ENCODE measurements at regions not wholly inside any gene's neighbourhood (a gene's known extent, or its start where the extent isn't known, plus 50 kb on each side); places are given as distances from the start of the nearest gene placed in this dataset.

DNA sequence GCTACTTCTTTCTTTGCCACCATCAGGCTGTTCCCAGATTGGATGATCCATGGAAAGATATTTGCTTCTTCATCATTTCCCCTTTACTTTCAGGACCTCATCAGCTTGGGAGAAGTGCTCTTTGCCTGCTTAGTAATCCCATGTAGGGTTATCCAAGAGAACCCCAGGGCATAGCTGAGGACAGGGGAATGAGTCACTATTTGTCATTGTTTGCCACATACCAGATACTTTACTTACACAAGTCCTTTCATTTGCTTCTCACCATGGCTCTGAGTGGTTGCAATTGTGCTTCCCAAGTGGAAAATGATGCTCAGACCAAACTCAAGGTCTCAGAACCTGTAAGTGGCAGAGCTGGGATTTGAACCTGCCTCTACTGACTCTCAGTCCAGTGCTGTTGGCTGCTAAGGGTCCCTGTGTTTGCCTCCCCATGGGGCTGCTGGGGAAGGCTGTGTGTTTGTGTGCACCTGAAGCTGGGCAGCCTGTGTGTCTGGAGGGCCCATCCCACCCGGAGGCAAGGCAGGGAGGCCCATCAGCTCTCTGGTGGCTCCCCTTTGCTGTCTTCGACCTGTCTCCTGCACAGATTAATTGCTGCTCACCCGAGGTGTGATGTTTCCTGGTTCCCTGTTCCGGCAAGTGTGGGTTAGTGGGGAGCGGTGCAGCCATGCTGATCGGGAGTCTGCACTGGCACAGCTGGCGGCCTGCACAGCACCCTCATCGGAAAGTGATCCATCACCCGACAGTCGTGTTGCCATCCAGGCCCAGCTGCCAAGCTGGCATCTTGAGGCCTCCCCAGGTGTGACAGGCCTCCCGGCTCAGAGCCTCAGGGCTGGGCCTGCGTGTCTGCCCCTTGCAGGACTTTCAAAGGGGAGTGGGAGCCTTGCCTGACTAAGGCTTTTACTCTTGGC lies 228.8 kb downstream of the DHX35 start:
- no peaks in the 10 kb centered on the region for H3K4me1 Mint-ChIP-seq (ENCODE audit: low read depth)
- CTCF ChIA-PET = no interaction called here
- H3K27ac Mint-ChIP-seq = no peak overlapping the region
- peaks cover 4% of the 10 kb centered on the region for H3K9me3 Mint-ChIP-seq
- DNase-seq (no peak), ATAC-seq (no peak)
- intact Hi-C loops (cut with micrococcal nuclease) = no loop called here
- TF ChIP-seq, protein P1, sequence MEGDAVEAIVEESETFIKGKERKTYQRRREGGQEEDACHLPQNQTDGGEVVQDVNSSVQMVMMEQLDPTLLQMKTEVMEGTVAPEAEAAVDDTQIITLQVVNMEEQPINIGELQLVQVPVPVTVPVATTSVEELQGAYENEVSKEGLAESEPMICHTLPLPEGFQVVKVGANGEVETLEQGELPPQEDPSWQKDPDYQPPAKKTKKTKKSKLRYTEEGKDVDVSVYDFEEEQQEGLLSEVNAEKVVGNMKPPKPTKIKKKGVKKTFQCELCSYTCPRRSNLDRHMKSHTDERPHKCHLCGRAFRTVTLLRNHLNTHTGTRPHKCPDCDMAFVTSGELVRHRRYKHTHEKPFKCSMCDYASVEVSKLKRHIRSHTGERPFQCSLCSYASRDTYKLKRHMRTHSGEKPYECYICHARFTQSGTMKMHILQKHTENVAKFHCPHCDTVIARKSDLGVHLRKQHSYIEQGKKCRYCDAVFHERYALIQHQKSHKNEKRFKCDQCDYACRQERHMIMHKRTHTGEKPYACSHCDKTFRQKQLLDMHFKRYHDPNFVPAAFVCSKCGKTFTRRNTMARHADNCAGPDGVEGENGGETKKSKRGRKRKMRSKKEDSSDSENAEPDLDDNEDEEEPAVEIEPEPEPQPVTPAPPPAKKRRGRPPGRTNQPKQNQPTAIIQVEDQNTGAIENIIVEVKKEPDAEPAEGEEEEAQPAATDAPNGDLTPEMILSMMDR (IDR thresholded peaks at IDR 0.05) = no peak
- H3K36me3 Mint-ChIP-seq (ENCODE audit: low read depth) = no peaks in the 10 kb centered on the region
- peaks cover 4% of the 10 kb centered on the region for H3K27me3 Mint-ChIP-seq
- no peak overlapping the region for H3K4me3 Mint-ChIP-seq
- POLR2A ChIA-PET = no interaction called here

DNA sequence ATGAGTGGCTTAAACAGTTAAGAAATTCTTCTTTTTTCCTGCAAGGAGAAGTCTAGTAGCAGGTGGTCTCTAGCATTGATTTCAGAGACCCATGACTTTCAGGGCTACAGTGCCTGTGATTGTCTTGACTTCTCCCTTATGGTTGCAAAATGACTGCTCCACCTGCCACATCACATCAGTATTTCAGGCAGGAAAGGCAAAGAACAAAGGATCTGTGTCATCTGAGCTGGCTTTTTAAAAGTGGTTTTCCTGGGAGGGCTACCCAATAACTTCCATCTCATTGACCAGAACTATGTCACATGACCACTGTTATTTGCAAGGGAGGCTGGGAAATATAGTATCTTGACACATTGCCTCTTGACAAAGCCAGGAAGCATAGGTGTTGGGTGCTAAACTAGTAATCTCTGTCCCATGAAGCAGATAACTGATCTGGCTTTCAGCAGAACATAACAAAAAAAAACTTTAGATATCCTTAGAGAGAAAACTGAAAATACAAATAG lies 226.2 kb downstream of the DHX35 start:
- no peak for ATAC-seq

DNA sequence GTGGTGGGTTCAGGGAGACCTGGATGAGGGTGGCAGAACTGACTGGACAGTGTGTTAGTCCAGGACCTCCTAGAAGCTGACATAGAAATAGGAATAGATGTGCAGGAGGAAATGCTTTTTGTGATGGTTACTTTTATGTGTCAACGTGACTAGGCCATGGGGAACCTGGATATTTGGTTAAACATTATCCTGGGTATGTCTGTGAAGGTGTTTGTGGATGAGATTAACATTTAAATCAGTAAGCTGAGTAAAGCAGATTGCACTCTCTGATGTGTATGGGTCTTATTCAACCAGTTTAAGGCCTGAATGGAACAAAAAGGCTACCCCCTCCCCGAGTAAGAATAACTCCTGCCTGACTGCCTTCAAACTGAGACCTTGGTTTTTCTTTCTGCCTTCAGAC lies 219.3 kb downstream of the DHX35 start:
- Mint-ChIP-seq H3K27ac (no peak overlapping the region), H3K4me3 (no peak overlapping the region), H3K36me3 (ENCODE audit: low read depth) (no peaks in the 10 kb centered on the region), H3K9me3 (peaks cover 9% of the 10 kb centered on the region), H3K27me3 (peaks cover 5% of the 10 kb centered on the region), H3K4me1 (ENCODE audit: low read depth) (no peaks in the 10 kb centered on the region)
- ChIA-PET POLR2A (no interaction called here), CTCF (no interaction called here)
- TF ChIP-seq, protein P1 (IDR thresholded peaks at IDR 0.05) = no peak
- ATAC-seq (no peak), DNase-seq (no peak)
- intact Hi-C loops (cut with micrococcal nuclease) = no loop called here

More for the DNA sequence above, 226.2 kb downstream of the DHX35 start:
- H3K36me3 Mint-ChIP-seq (ENCODE audit: low read depth) = no peaks in the 10 kb centered on the region
- peaks cover 9% of the 10 kb centered on the region for H3K9me3 Mint-ChIP-seq
- no peaks in the 10 kb centered on the region for H3K27me3 Mint-ChIP-seq
- ChIA-PET CTCF (no interaction called here), POLR2A (no interaction called here)
- no peaks in the 10 kb centered on the region for H3K4me1 Mint-ChIP-seq (ENCODE audit: low read depth)
- H3K27ac Mint-ChIP-seq = no peak overlapping the region
- intact Hi-C loops (cut with micrococcal nuclease) = no loop called here
- DNase-seq = no peak
- H3K4me3 Mint-ChIP-seq = no peak overlapping the region
- TF ChIP-seq, protein P1 (IDR thresholded peaks at IDR 0.05) = no peak

DNA sequence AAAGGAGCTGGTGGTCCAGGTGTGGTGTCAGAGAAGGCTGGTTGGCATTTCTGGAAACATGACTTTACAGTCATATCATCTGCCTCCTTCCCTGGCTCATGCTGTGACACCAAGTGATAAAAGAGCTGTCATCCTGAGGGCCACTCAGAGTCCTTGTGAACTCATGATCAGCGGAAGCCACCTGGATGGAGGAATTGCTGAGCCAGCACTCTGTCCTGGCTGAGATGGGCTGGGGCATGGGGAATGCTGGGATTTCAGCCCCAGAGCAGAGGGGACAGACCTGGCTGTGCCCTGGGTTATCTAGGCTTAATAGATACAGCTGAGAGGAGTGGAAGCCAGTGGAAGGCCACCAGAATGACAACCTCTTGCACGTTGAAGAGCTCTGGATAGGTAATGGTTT lies 214.3 kb downstream of the DHX35 start:
- intact Hi-C loops (cut with micrococcal nuclease) = no loop called here
- Mint-ChIP-seq H3K9me3 (no peaks in the 10 kb centered on the region), H3K27ac (no peak overlapping the region), H3K4me3 (no peak overlapping the region), H3K36me3 (ENCODE audit: low read depth) (no peaks in the 10 kb centered on the region), H3K4me1 (ENCODE audit: low read depth) (no peaks in the 10 kb centered on the region), H3K27me3 (peaks cover 5% of the 10 kb centered on the region)
- DNase-seq = no peak
- TF ChIP-seq, protein P1 (IDR thresholded peaks at IDR 0.05) = no peak
- ChIA-PET CTCF (no interaction called here), POLR2A (interaction anchor here (0.6 kb wide), 1 partner anchor 10 kb away, joined by 3 read pairs; no protein-coding TSS in a partner anchor)
- no peak for ATAC-seq

DNA sequence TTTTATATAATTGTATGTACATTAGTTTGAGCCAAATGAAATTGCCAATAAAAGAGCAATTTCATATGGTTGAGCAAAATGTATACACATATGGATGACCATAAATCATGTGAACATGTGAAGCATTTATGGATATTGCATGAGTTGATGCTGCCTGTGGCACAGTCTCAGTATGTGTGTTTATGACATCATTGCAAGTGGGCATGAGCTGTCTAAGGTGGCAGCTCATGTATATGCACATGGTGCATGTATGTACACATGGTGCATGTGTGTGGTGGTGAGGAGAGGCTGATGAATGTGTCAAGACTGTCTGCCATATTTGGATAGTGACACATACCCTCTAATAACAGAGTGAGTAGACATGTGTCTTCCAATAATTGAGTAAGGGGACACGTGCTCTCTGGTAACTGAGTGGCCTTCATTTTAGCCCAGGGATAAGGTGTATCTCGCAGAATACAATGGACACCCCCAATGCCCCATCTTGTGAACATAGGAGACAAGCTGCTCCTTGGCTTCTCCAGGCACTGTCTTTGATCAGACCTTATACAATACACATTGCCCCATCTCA lies 208.8 kb downstream of the DHX35 start:
- no peak overlapping the region for H3K27ac Mint-ChIP-seq
- H3K4me1 Mint-ChIP-seq (ENCODE audit: low read depth) = no peaks in the 10 kb centered on the region
- H3K27me3 Mint-ChIP-seq = peaks cover 2% of the 10 kb centered on the region
- DNase-seq = no peak
- TF ChIP-seq, protein P1 (IDR thresholded peaks at IDR 0.05) = no peak
- POLR2A ChIA-PET = no interaction called here
- H3K36me3 Mint-ChIP-seq (ENCODE audit: low read depth) = no peaks in the 10 kb centered on the region
- no peaks in the 10 kb centered on the region for H3K9me3 Mint-ChIP-seq
- intact Hi-C loops (cut with micrococcal nuclease) = no loop called here
- CTCF ChIA-PET = no interaction called here
- no peak for ATAC-seq
- H3K4me3 Mint-ChIP-seq = no peak overlapping the region

All from activated CD8-positive, alpha-beta T cell treated with anti-CD3 and anti-CD28 coated beads for 36 hours (primary cell).